OCI-LY7 (cell line): ENCODE measurements at regions not wholly inside any gene's neighbourhood (a gene's known extent, or its start where the extent isn't known, plus 50 kb on each side); places are given as distances from the start of the nearest gene placed in this dataset.

Experiments used
- EZH2phosphoT487 ChIP-seq: fragments of 200-600 bp; sonication (generic); IDR thresholded peaks from 2 replicates; pipeline ENCODE4 v1.6.1; 2018; ENCODE audit warnings: low read depth, borderline replicate concordance, mild to moderate bottlenecking, mixed run types, antibody characterized with exemption, low read length, moderate library complexity, mixed read lengths
- TF ChIP-seq, protein P1 (sequence below): fragments of 200-600 bp; sonication (generic); conservative IDR thresholded peaks from 2 replicates; pipeline ENCODE4 v1.5.1; 2014; ENCODE audit warnings: mild to moderate bottlenecking, antibody characterized with exemption, low read length, moderate library complexity, mixed read lengths

DNA sequence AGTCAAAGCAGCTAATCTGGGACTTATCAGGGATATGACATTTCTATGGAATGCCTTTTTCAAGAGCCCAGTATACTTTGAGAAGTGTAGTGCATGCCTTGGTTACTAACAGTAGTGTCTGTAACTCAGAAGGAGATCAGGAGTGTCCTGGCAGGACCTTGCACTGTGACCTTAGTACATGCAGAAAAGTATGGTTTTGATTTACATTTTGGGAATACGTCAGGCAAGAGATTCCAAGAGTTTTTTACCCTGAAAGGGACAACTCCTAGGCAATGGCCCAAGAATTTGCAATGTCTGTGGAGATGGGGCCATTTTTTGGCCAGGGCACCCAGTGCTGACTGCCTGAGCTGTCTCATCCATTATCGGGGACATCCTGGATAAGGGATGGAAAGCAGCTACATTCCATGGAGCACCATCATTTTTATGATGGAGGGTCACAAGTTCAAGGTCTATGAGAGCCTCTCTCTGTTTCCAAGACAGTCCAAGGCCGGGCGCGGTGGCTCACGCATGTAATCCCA lies 80.2 kb downstream of the FAM50B start:
- TF ChIP-seq, protein P1, sequence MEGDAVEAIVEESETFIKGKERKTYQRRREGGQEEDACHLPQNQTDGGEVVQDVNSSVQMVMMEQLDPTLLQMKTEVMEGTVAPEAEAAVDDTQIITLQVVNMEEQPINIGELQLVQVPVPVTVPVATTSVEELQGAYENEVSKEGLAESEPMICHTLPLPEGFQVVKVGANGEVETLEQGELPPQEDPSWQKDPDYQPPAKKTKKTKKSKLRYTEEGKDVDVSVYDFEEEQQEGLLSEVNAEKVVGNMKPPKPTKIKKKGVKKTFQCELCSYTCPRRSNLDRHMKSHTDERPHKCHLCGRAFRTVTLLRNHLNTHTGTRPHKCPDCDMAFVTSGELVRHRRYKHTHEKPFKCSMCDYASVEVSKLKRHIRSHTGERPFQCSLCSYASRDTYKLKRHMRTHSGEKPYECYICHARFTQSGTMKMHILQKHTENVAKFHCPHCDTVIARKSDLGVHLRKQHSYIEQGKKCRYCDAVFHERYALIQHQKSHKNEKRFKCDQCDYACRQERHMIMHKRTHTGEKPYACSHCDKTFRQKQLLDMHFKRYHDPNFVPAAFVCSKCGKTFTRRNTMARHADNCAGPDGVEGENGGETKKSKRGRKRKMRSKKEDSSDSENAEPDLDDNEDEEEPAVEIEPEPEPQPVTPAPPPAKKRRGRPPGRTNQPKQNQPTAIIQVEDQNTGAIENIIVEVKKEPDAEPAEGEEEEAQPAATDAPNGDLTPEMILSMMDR: no peak
- TF ChIP-seq EZH2phosphoT487: no peak
